ENCODE measurements at regions not wholly inside any gene's neighbourhood (a gene's known extent, or its start where the extent isn't known, plus 50 kb on each side); places are given as distances from the start of the nearest gene placed in this dataset.

- no peaks in the 10 kb centered on the region for H3K27me3 ChIP-seq (ENCODE audit: insufficient read depth)
- no peaks in the 10 kb centered on the region for H3F3A ChIP-seq (replicated peaks; ENCODE audit: low read depth)
- Mint-ChIP-seq H3K4me3 (no peak overlapping the region), H3K36me3 (ENCODE audit: low read depth) (no peaks in the 10 kb centered on the region), H3K9me3 (no peaks in the 10 kb centered on the region), H3K4me1 (no peaks in the 10 kb centered on the region; the same call in 2 of the 3 replicates), H3K27me3 (ENCODE audit: insufficient read depth, low read depth, poor library complexity) (peaks cover 5% of the 10 kb centered on the region), H3K27ac (no peak overlapping the region)
- H3K4me2 ChIP-seq, result no peak overlapping the region
- no peaks in the 10 kb centered on the region for H3K4me1 ChIP-seq (ENCODE audit: insufficient read depth)
- no peak for ATAC-seq
- TF ChIP-seq REST (IDR thresholded peaks at IDR 0.05; ENCODE audit: unreplicated experiment), result no peak
- TF ChIP-seq NANOG (IDR thresholded peaks at IDR 0.05; ENCODE audit: borderline replicate concordance), result no peak
- no peak for TF ChIP-seq STAT1 (IDR thresholded peaks at IDR 0.05; ENCODE audit: unreplicated experiment)
- TF ChIP-seq EZH2phosphoT487 (IDR thresholded peaks at IDR 0.05; ENCODE audit: unreplicated experiment), result no peak
- no peak for TF ChIP-seq ZNF462 (CRISPR knock-in tag; IDR thresholded peaks at IDR 0.05)
- TF ChIP-seq ETS1 (IDR thresholded peaks at IDR 0.05), result no peak
- no peak for TF ChIP-seq ZNF114 (CRISPR knock-in tag; IDR thresholded peaks at IDR 0.05)
- no peak for TF ChIP-seq EZH2 (IDR thresholded peaks at IDR 0.05; ENCODE audit: low read depth, unreplicated experiment)
- TF ChIP-seq POLR2AphosphoS5 (IDR thresholded peaks at IDR 0.05; ENCODE audit: low read depth), result no peak
- no peak for TF ChIP-seq CTCF (conservative IDR thresholded peaks at IDR 0.05; ENCODE audit: low read depth in 2 of 2)
- H4K20me1 ChIP-seq (replicated peaks; ENCODE audit: insufficient read depth), result no peaks in the 10 kb centered on the region
- no peak overlapping the region for H3K4me3 ChIP-seq
- H3K79me2 ChIP-seq (replicated peaks; ENCODE audit: insufficient read depth), result no peaks in the 10 kb centered on the region
- no peak overlapping the region for H3K27ac ChIP-seq (ENCODE audit: low read depth)
- H3K9me2 ChIP-seq (ENCODE audit: insufficient read depth), result peaks cover 4% of the 10 kb centered on the region; the same call in 1 of the 2 replicates
- DNase-seq (ENCODE audit: low spot score), result no peak
- no peaks in the 10 kb centered on the region for H3K36me3 ChIP-seq (ENCODE audit: insufficient read depth)
- peak overlapping the region; percentile 78 for H2AFZ ChIP-seq
Measured at GRCh38 chr2:108154366-108155061, 85.3 kb upstream of the SULT1C3 start.
